ENCODE measurements at regions not wholly inside any gene's neighbourhood (a gene's known extent, or its start where the extent isn't known, plus 50 kb on each side); places are given as distances from the start of the nearest gene placed in this dataset.
"Not testable (repeated sequence)": the region's sequence is repeated elsewhere in the genome, so short reads cannot be mapped to it uniquely, and the experiment has no call there.

- intact Hi-C loops (cut with DNase I); FAIRE-seq; H3K9me3 ChIP-seq: not testable (repeated sequence)
Measured at GRCh38 chr21:13896596-13897247, 287.1 kb downstream of the POTED start.

GRCh38 chr21:13893617-13894016, 284.0 kb downstream of the POTED start:
- H3K36me3 ChIP-seq; FAIRE-seq; H3K9me3 ChIP-seq; H3K27ac ChIP-seq; H3K4me1 ChIP-seq; H3K4me3 ChIP-seq; intact Hi-C loops (cut with DNase I); ATAC-seq; DNase-seq; H3K27me3 ChIP-seq: not testable (repeated sequence)
- WGBS, 2 donors: 28 to 40% methylated on average over 2 of the region's 2 CpGs

More at GRCh38 chr21:13896596-13897247, 287.1 kb downstream of the POTED start:
- 51 to 70% methylated on average over 4 of the region's 4 CpGs for WGBS, 2 donors
- not testable (repeated sequence) for H3K36me3 ChIP-seq, H3K27me3 ChIP-seq, H3K27ac ChIP-seq, H3K4me3 ChIP-seq, DNase-seq, H3K4me1 ChIP-seq, ATAC-seq

- H3K4me3 ChIP-seq; ATAC-seq; intact Hi-C loops (cut with DNase I); H3K27me3 ChIP-seq; H3K36me3 ChIP-seq; H3K4me1 ChIP-seq; DNase-seq; FAIRE-seq; H3K27ac ChIP-seq; H3K9me3 ChIP-seq: not testable (repeated sequence)
- 61 to 71% methylated on average over 4 of the region's 4 CpGs for WGBS, 2 donors
Measured at GRCh38 chr21:13893025-13893424, 283.4 kb downstream of the POTED start.

- H3K36me3 ChIP-seq; H3K4me3 ChIP-seq; intact Hi-C loops (cut with DNase I); H3K27me3 ChIP-seq; H3K4me1 ChIP-seq; FAIRE-seq; H3K9me3 ChIP-seq; ATAC-seq; DNase-seq; H3K27ac ChIP-seq: not testable (repeated sequence)
- 64 to 66% methylated on average over 4 of the region's 4 CpGs for WGBS, 2 donors
Measured at GRCh38 chr21:13892146-13892751, 282.7 kb downstream of the POTED start.

GRCh38 chr21:13889176-13889575, 279.6 kb downstream of the POTED start:
- intact Hi-C loops (cut with DNase I); FAIRE-seq; H3K4me1 ChIP-seq; H3K4me3 ChIP-seq; H3K27me3 ChIP-seq; ATAC-seq; H3K36me3 ChIP-seq; H3K27ac ChIP-seq; DNase-seq; H3K9me3 ChIP-seq: not testable (repeated sequence)
- 62 to 73% methylated on average over 7 of the region's 7 CpGs for WGBS, 2 donors

GRCh38 chr21:13883641-13884395, 274.2 kb downstream of the POTED start:
- DNase-seq; H3K4me3 ChIP-seq; H3K27ac ChIP-seq; FAIRE-seq; ATAC-seq; H3K9me3 ChIP-seq; H3K27me3 ChIP-seq; H3K36me3 ChIP-seq; intact Hi-C loops (cut with DNase I); H3K4me1 ChIP-seq: not testable (repeated sequence)
- 68 to 73% methylated on average over 2 of the region's 2 CpGs for WGBS, 2 donors

GRCh38 chr21:13877503-13877902, 267.9 kb downstream of the POTED start:
- H3K9me3 ChIP-seq; intact Hi-C loops (cut with DNase I); DNase-seq; H3K4me1 ChIP-seq; H3K27me3 ChIP-seq; FAIRE-seq; H3K27ac ChIP-seq; ATAC-seq; H3K36me3 ChIP-seq; H3K4me3 ChIP-seq: not testable (repeated sequence)
- WGBS, 2 donors: 47 to 59% methylated on average over 4 of the region's 4 CpGs

- H3K27me3 ChIP-seq; H3K4me1 ChIP-seq; DNase-seq; H3K4me3 ChIP-seq; FAIRE-seq; H3K27ac ChIP-seq; H3K9me3 ChIP-seq; H3K36me3 ChIP-seq; intact Hi-C loops (cut with DNase I); ATAC-seq: not testable (repeated sequence)
Measured at GRCh38 chr21:13876999-13877398, 267.4 kb downstream of the POTED start.

GRCh38 chr21:13874001-13874400, 264.4 kb downstream of the POTED start:
- FAIRE-seq; H3K27me3 ChIP-seq; H3K27ac ChIP-seq; ATAC-seq; H3K4me3 ChIP-seq; H3K36me3 ChIP-seq; intact Hi-C loops (cut with DNase I); H3K4me1 ChIP-seq; DNase-seq; H3K9me3 ChIP-seq: not testable (repeated sequence)
- WGBS, 2 donors: 51 to 66% methylated on average over 3 of the region's 3 CpGs

Data from pancreas (tissue), 10 donors.